ENCODE measurements at regions not wholly inside any gene's neighbourhood (a gene's known extent, or its start where the extent isn't known, plus 50 kb on each side); places are given as distances from the start of the nearest gene placed in this dataset.

GRCh38 chr13:79675931-79676660 is 195.1 kb downstream of the NDFIP2 start:
- Histone ChIP-seq H3K9me3 (no peaks in the 10 kb centered on the region), H3K4me1 (peaks cover 13 to 22% (median 17%) of the 10 kb centered on the region in 4 donors), H3K27ac (replicated peaks in 1 of 4) (no peak overlapping the region), H3K27me3 (no peaks in the 10 kb centered on the region), H3K36me3 (no peaks in the 10 kb centered on the region), H3K4me3 (no peak overlapping the region)
- no peak for DNase-seq (ENCODE audit: extremely low spot score)
- 82% methylated on average over 7 of the region's 7 CpGs for WGBS
- intact Hi-C loops (cut with DNase I), result loop anchor here (5.0 to 10.0 kb wide), 2 partner anchors 669 to 686 kb away; partner anchors contain the start of gene SPRY2
- TF ChIP-seq POLR2AphosphoS5 (IDR thresholded peaks at IDR 0.05) (no peak), POLR2A (IDR thresholded peaks at IDR 0.05; ENCODE audit: low read depth) (no peak), EP300 (IDR thresholded peaks at IDR 0.05) (no peak), CTCF (IDR thresholded peaks at IDR 0.05) (no peak)

DNA sequence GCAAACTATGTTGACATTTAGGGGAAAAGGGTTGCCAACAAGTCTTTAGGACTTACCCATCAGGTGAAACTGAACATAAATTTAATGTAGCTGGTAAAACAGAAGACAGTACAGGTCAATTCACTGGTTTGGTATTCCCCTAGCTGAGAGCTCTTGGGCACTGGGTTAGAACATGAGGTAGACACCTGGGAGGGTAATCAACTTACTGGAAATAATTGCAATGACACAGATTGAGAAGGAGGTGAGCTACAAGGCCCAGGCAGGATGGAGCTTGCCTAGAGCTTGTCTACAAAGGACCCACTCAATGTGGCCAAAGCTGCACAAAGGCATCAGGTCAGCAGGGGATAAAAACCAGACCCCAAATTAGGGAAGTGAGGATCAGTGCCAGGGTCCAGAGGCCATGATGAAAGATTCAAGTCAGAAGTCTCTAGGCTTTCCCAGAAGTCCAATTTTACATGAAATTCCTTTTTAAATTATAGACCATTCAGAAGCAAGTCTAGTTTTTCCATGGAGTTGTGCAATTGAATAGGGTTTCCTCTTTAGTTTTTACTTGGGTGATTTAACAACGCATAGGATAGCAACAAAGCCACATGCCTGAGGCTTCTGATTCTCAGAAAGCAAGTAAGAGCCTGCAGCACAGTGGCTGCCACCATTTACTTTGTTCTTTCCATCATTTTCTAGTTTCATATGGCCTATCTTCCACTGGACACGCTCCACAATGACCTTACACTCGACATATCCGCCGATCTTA is 194.0 kb downstream of the NDFIP2 start:
- 96% methylated on average over 5 of the region's 5 CpGs for WGBS
- TF ChIP-seq POLR2AphosphoS5 (IDR thresholded peaks at IDR 0.05) (no peak), POLR2A (IDR thresholded peaks at IDR 0.05; ENCODE audit: low read depth) (no peak), CTCF (IDR thresholded peaks at IDR 0.05) (no peak), EP300 (IDR thresholded peaks at IDR 0.05) (no peak)
- Histone ChIP-seq H3K27me3 (no peaks in the 10 kb centered on the region), H3K4me1 (peaks cover 13 to 22% (median 17%) of the 10 kb centered on the region in 4 donors), H3K9me3 (no peaks in the 10 kb centered on the region), H3K36me3 (no peaks in the 10 kb centered on the region), H3K27ac (replicated peaks in 1 of 4) (no peak overlapping the region), H3K4me3 (no peak overlapping the region)
- DNase-seq (ENCODE audit: extremely low spot score), result no peak
- intact Hi-C loops (cut with DNase I), result loop anchor here (5.0 to 10.0 kb wide), 2 partner anchors 670 to 687 kb away; partner anchors contain the start of gene SPRY2

GRCh38 chr13:79673993-79674377 is 193.0 kb downstream of the NDFIP2 start:
- TF ChIP-seq EP300 (IDR thresholded peaks at IDR 0.05) (no peak), POLR2A (IDR thresholded peaks at IDR 0.05; ENCODE audit: low read depth) (no peak), POLR2AphosphoS5 (IDR thresholded peaks at IDR 0.05) (no peak), CTCF (IDR thresholded peaks at IDR 0.05) (no peak)
- Histone ChIP-seq H3K36me3 (no peaks in the 10 kb centered on the region), H3K27me3 (no peaks in the 10 kb centered on the region), H3K4me1 (peaks cover 13 to 24% (median 17%) of the 10 kb centered on the region in 4 donors), H3K9me3 (no peaks in the 10 kb centered on the region), H3K27ac (replicated peaks in 1 of 4) (no peak overlapping the region), H3K4me3 (no peak overlapping the region)
- intact Hi-C loops (cut with DNase I), result loop anchor here (10.0 kb wide), 1 partner anchor 671 kb away; the partner anchor contains the start of gene SPRY2
- no peak for DNase-seq (ENCODE audit: extremely low spot score)
- 54% methylated on average over 1 of the region's 1 CpG for WGBS

DNA sequence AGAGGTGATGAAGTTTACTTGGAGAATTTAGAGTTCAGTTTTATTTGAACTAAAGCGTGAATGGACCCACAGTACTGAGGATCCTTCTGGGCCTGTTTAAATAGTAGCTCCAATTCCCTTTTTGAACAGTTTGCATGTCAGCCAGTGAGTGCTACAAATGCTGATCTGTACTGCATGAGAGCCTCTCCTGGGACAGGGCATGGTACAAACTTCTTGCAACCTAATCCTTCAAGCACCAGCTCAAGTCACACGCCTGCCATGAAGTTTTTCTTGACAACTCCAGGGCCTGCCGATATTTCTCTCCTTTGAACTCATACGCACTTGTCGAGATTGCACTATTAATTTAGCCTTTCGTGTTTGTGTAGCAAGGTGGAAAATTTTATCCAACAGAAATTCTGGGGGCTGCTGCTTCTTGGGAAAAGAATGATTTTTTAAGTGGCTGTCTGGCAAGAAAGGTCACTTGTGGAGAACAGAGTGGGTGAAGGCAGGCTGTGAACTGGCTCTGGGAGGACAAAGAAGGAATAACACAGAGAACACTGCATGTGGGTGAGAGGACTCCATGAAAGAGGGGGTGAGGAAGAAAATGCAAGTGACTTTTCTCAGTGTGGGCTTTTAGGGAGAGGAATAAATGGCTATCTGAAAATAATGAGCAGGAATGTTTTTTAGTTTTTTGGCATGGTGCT is 192.5 kb downstream of the NDFIP2 start:
- Histone ChIP-seq H3K27me3 (no peaks in the 10 kb centered on the region), H3K27ac (replicated peaks in 1 of 4) (peak overlapping the region in 1 of 4 donors; percentile 24), H3K4me3 (no peak overlapping the region), H3K9me3 (no peaks in the 10 kb centered on the region), H3K4me1 (peaks cover 13 to 28% (median 17%) of the 10 kb centered on the region in 4 donors), H3K36me3 (no peaks in the 10 kb centered on the region)
- no peak for TF ChIP-seq POLR2A (IDR thresholded peaks at IDR 0.05; ENCODE audit: low read depth)
- no peak for TF ChIP-seq CTCF (IDR thresholded peaks at IDR 0.05)
- no peak for TF ChIP-seq POLR2AphosphoS5 (IDR thresholded peaks at IDR 0.05)
- no peak for TF ChIP-seq EP300 (IDR thresholded peaks at IDR 0.05)
- WGBS, result 42% methylated on average over 6 of the region's 6 CpGs
- no peak for DNase-seq (ENCODE audit: extremely low spot score)
- intact Hi-C loops (cut with DNase I), result loop anchor here (10.0 kb wide), 1 partner anchor 671 kb away; the partner anchor contains the start of gene SPRY2

All from esophagus muscularis mucosa (tissue), 4 donors.